Heart left ventricle (tissue), 13 donors: ENCODE measurements at regions not wholly inside any gene's neighbourhood (a gene's known extent, or its start where the extent isn't known, plus 50 kb on each side); places are given as distances from the start of the nearest gene placed in this dataset.

Experiments
- POLR2A ChIP-seq, 2 donors: fragments of 450-650 bp; IDR thresholded peaks; one replicate each; pipeline ENCODE4 v1.6.1; 2017; ENCODE audit warnings: antibody characterized with exemption in 2 of 2, mild to moderate bottlenecking in 2 of 2, moderate library complexity in 2 of 2
- TF ChIP-seq, protein P1 (sequence below), 12 donors: fragments of 200-600 bp; sonication (generic) in 4 of 12; IDR thresholded peaks; one replicate each; pipeline versions ENCODE4 v1.5.0 to v1.8.0; 2018 to 2022; ENCODE audit warnings: antibody characterized with exemption in 12 of 12, mild to moderate bottlenecking in 5 of 12
- donor health status: ischemic (EF 13 %, LVEDD 7.1; RV severe dilation, severe dysfunction).
- donor health status: DM: no; HTN: yes; CAD: no.
- donor health status: DM: no; HTN: no; CAD: no.
- donor health status: ischemic (EF 25% LVEDD 6.9; RV normal size, moderate dysfunction).
- donor health status: ischemic (EF 25% LVEDD 5.7; RV mildly dilated, moderate dysfunction).
- donor health status: ischemic (EF 35%, LVEDD 5.7; RV mildly dilated, moderate dysfunction).
- donor health status: nonischemic (EF 11% LVEDD 7.7; RV severe dilation, severe dysfunction).
- donor health status: DM: yes; HTN: yes; CAD: no.
- donor health status: PGD.
- donor health status: ischemic (EF 29% LVEDD 5.4; RV normal size, mild dysfunction).
- donor health status: nonischemic (EF 23%, LVEDD 6.1; RV moderate dilation, normal function).

DNA sequence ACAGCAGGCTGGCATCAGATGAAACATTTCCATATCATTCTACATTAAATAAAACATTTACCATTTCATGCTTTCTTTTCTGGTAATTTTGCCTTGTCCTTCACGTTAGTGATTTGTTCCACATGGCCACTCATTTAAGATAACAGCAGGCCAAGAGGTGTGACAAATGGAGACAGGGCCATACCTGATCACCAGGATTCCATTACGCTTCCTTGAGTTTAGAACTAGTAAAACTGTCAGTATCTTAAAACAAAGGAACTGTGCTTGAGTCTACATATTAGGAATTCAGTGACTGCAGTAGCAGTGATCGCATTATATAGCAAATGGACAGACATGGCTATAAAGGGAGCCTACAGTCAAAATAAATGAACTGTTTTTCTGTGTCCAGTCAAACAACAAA is 155.1 kb upstream of the FSHR start:
- TF ChIP-seq, protein P1, sequence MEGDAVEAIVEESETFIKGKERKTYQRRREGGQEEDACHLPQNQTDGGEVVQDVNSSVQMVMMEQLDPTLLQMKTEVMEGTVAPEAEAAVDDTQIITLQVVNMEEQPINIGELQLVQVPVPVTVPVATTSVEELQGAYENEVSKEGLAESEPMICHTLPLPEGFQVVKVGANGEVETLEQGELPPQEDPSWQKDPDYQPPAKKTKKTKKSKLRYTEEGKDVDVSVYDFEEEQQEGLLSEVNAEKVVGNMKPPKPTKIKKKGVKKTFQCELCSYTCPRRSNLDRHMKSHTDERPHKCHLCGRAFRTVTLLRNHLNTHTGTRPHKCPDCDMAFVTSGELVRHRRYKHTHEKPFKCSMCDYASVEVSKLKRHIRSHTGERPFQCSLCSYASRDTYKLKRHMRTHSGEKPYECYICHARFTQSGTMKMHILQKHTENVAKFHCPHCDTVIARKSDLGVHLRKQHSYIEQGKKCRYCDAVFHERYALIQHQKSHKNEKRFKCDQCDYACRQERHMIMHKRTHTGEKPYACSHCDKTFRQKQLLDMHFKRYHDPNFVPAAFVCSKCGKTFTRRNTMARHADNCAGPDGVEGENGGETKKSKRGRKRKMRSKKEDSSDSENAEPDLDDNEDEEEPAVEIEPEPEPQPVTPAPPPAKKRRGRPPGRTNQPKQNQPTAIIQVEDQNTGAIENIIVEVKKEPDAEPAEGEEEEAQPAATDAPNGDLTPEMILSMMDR (IDR thresholded peaks at IDR 0.05): no peak
- TF ChIP-seq POLR2A (IDR thresholded peaks at IDR 0.05): no peak
